ENCODE measurements at regions not wholly inside any gene's neighbourhood (a gene's known extent, or its start where the extent isn't known, plus 50 kb on each side); places are given as distances from the start of the nearest gene placed in this dataset.

- DNase-seq (ENCODE audit: low read depth, low spot score): no peak
- peak overlapping the region; percentile 61 for H3K4me3 ChIP-seq (ENCODE audit: low read depth, low read length)
- CTCF ChIA-PET: no interaction called here
- POLR2A ChIA-PET: interaction anchor here (0.6 to 0.8 kb wide), 2 partner anchors 30 to 75 kb away, joined by 3 to 4 read pairs; no protein-coding TSS in a partner anchor
- no peak for TF ChIP-seq CTCF (IDR thresholded peaks at IDR 0.05; ENCODE audit: insufficient read depth, low read length, missing control alignments)
Measured at GRCh38 chr5:77852068-77852513, 76.0 kb upstream of the TBCA start.

- ChIA-PET CTCF (no interaction called here), POLR2A (interaction anchor here (0.8 kb wide), 1 partner anchor 75 kb away, joined by 4 read pairs; no protein-coding TSS in a partner anchor)
- no peak for DNase-seq (ENCODE audit: low read depth, low spot score)
- H3K4me3 ChIP-seq (ENCODE audit: low read depth, low read length): peak overlapping the region; percentile 61
- no peak for TF ChIP-seq CTCF (IDR thresholded peaks at IDR 0.05; ENCODE audit: insufficient read depth, low read length, missing control alignments)
Measured at GRCh38 chr5:77851176-77852067, 75.3 kb upstream of the TBCA start.

GRCh38 chr5:77850536-77851175 lies 74.5 kb upstream of the TBCA start:
- H3K4me3 ChIP-seq (ENCODE audit: low read depth, low read length): no peak overlapping the region
- no peak for TF ChIP-seq CTCF (IDR thresholded peaks at IDR 0.05; ENCODE audit: insufficient read depth, low read length, missing control alignments)
- DNase-seq (ENCODE audit: low read depth, low spot score): no peak
- ChIA-PET CTCF (no interaction called here), POLR2A (no interaction called here)

DNA sequence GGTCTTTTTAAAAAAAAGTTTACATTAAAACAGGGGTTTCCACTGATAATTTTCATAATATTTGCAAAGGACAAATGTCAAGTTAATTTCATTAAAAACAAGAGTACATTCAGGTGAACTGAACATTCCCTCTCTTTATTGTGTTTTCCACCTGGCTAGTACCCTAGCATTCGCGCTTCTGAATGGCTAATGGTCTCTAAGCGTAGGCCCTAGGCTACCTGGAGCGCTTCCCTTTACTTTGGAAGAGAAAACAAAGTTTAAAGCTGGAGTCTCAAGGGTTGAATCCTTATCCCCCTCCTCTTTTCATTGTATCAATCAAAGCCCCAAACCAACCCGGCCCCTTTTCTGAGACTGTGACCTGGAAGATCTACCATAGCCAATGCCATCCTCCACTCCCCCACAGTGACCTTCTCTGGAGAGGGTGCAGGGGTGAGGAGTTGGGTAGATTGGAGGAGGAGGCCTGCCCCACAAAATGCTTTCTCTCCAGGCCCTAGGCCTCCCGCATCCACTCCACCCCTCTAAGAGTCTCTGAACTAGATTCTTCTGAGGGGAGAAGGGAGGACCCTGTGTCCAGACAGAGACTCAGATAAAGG lies 73.3 kb upstream of the TBCA start:
- no peak overlapping the region for H3K4me3 ChIP-seq (ENCODE audit: low read depth, low read length)
- TF ChIP-seq CTCF (IDR thresholded peaks at IDR 0.05; ENCODE audit: insufficient read depth, low read length, missing control alignments): no peak
- ChIA-PET POLR2A (no interaction called here), CTCF (no interaction called here)
- DNase-seq (ENCODE audit: low read depth, low spot score): no peak

- ChIA-PET POLR2A (no interaction called here), CTCF (no interaction called here)
- no peak overlapping the region for H3K4me3 ChIP-seq (ENCODE audit: low read depth, low read length)
- DNase-seq (ENCODE audit: low read depth, low spot score): no peak
- TF ChIP-seq CTCF (IDR thresholded peaks at IDR 0.05; ENCODE audit: insufficient read depth, low read length, missing control alignments): no peak
Measured at GRCh38 chr5:77847814-77848290, 71.7 kb upstream of the TBCA start.

DNA sequence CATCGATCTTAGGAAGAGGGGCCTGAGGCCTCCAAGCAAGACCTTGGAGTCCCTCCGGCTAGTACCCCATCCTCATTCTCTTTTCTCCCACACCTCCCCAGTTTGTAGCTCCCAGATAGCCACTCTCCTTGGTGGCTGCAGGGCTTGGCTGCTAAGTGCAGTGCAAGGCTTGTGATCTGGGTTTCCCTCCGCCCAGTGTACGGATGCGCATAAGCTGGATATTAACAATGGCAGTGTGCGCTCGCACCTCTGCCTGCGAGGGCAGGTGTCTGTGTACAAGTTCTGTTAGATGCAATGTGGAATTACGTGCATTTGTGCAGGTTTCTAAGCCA lies 71.0 kb upstream of the TBCA start:
- ChIA-PET POLR2A (no interaction called here), CTCF (no interaction called here)
- no peak for TF ChIP-seq CTCF (IDR thresholded peaks at IDR 0.05; ENCODE audit: insufficient read depth, low read length, missing control alignments)
- H3K4me3 ChIP-seq (ENCODE audit: low read depth, low read length): no peak overlapping the region
- DNase-seq (ENCODE audit: low read depth, low spot score): no peak

All from AG04449 (cell line).